A549 (cell line): ENCODE measurements at regions not wholly inside any gene's neighbourhood (a gene's known extent, or its start where the extent isn't known, plus 50 kb on each side); places are given as distances from the start of the nearest gene placed in this dataset.

ENCODE experiments used
- CEBPB ChIP-seq, 2 experiments: fragments of >200 bp in 1 of 2; sonication (Bioruptor Twin) in 1 of 2; formaldehyde crosslinking in 1 of 2; IDR thresholded peaks; 2 replicates each; pipeline ENCODE4 v1.6.1; 2012 to 2016
- CTCF ChIP-seq: fragments of >200 bp; sonication (Bioruptor Twin); formaldehyde crosslinking; IDR thresholded peaks from 3 replicates; pipeline ENCODE4 v1.5.1; 2016
- JUN ChIP-seq, 2 experiments: fragments of >200 bp; sonication (Bioruptor Twin); formaldehyde crosslinking; IDR thresholded peaks; 2 replicates in 1 of 2; 3 replicates in 1 of 2; pipeline ENCODE4 v1.6.1; 2016 to 2017
- TFCP2L1 ChIP-seq: fragments of 250-450 bp; sonication (Bioruptor Pico); IDR thresholded peaks from 2 replicates; pipeline ENCODE4 v1.5.0; 2021; ENCODE audit warnings: mild to moderate bottlenecking
- TP53 ChIP-seq: fragments of 250-450 bp; sonication (Bioruptor Pico); IDR thresholded peaks from 2 replicates; pipeline ENCODE4 v1.5.0; 2021; ENCODE audit warnings: mild to moderate bottlenecking, moderate library complexity
- TF ChIP-seq, protein P1 (sequence below): fragments of >200 bp; sonication (Bioruptor Twin); formaldehyde crosslinking; IDR thresholded peaks from 3 replicates; pipeline ENCODE4 v1.6.1; 2016

- TF ChIP-seq CEBPB (IDR thresholded peaks at IDR 0.05): no peak
- TF ChIP-seq JUN (IDR thresholded peaks at IDR 0.05): no peak
- TF ChIP-seq CTCF: no peak
- TF ChIP-seq TP53 (CRISPR knock-in tag): no peak
- TF ChIP-seq TFCP2L1 (CRISPR knock-in tag): no peak
- TF ChIP-seq, protein P1, sequence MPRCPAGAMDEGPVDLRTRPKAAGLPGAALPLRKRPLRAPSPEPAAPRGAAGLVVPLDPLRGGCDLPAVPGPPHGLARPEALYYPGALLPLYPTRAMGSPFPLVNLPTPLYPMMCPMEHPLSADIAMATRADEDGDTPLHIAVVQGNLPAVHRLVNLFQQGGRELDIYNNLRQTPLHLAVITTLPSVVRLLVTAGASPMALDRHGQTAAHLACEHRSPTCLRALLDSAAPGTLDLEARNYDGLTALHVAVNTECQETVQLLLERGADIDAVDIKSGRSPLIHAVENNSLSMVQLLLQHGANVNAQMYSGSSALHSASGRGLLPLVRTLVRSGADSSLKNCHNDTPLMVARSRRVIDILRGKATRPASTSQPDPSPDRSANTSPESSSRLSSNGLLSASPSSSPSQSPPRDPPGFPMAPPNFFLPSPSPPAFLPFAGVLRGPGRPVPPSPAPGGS: no peak
These were observed 122.1 kb downstream of the RPIA start for GRCh38 chr2:88813612-88814011.
